ENCODE measurements at regions not wholly inside any gene's neighbourhood (a gene's known extent, or its start where the extent isn't known, plus 50 kb on each side); places are given as distances from the start of the nearest gene placed in this dataset.
"Not testable (repeated sequence)": the region's sequence is repeated elsewhere in the genome, so short reads cannot be mapped to it uniquely, and the experiment has no call there.

DNA sequence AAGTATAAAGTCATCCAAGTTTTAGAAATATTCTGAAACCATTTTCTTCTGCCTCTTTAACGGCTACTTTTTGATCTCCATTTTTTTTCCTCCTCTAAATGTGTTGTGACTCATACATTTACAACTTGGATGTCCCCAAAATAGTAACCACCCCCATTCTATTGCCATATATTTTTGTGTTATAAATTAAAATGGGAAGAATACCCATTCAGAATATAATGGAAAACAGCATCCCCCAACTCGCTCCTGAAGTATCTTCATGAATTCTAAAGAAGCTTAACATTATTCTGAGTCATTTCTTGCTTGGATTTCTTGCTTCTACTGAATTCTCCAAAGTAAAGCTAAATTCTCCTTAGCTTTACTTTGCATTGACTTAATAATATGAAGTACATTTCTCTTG is 92.0 kb upstream of the PTPN13 start:
- H3K4me3 ChIP-seq (replicated peaks; ENCODE audit: low read depth, low read length): no peak overlapping the region

DNA sequence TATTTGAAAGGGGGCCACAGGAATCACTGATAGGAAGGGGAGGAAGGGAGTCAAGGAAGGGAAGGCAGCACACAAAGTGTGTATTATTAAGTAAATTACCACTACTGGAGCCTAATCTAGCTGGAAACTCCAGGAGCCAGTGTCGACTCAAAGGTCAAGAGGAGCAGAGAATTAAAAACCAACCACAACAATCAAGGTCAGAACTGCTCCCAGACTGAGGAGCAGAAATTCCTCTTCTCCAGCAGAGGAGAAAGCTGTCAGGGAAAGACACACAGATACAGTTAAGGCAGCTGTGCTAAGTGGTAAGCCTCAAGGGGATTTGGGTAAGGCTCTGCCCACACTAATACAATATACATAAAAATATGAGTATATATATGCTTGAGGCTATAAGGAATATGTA is 87.5 kb upstream of the PTPN13 start:
- H3K4me3 ChIP-seq (replicated peaks; ENCODE audit: low read depth, low read length): no peak overlapping the region
- TF ChIP-seq, protein P1, sequence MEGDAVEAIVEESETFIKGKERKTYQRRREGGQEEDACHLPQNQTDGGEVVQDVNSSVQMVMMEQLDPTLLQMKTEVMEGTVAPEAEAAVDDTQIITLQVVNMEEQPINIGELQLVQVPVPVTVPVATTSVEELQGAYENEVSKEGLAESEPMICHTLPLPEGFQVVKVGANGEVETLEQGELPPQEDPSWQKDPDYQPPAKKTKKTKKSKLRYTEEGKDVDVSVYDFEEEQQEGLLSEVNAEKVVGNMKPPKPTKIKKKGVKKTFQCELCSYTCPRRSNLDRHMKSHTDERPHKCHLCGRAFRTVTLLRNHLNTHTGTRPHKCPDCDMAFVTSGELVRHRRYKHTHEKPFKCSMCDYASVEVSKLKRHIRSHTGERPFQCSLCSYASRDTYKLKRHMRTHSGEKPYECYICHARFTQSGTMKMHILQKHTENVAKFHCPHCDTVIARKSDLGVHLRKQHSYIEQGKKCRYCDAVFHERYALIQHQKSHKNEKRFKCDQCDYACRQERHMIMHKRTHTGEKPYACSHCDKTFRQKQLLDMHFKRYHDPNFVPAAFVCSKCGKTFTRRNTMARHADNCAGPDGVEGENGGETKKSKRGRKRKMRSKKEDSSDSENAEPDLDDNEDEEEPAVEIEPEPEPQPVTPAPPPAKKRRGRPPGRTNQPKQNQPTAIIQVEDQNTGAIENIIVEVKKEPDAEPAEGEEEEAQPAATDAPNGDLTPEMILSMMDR (IDR thresholded peaks at IDR 0.05; ENCODE audit: low read length, missing control alignments): no peak
- no peak for DNase-seq (ENCODE audit: low read depth)

More for the DNA sequence above, 92.0 kb upstream of the PTPN13 start:
- TF ChIP-seq, protein P1 (IDR thresholded peaks at IDR 0.05; ENCODE audit: low read length, missing control alignments): no peak
- no peak for DNase-seq (ENCODE audit: low read depth)

DNA sequence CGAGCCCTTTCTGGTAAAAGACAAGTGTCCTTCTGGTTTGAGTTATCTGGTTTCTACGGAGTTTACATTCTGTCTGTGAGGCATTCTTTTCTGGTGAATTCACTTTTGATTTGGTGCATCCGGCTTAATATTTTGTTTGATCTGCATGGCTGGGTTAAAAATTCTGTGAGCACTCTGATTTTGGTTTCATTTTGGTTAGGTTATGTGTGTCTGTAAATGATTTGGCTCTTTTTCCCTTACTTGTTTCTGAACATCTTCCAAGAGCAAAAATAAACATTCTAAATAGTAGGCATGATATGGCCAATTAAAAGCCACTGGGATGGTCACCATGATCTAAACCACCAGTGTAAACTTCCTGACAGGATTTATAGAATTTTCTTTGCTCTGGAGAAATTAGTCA is 85.7 kb upstream of the PTPN13 start:
- TF ChIP-seq, protein P1 (IDR thresholded peaks at IDR 0.05; ENCODE audit: low read length, missing control alignments): no peak
- H3K4me3 ChIP-seq (replicated peaks; ENCODE audit: low read depth, low read length): no peak overlapping the region
- no peak for DNase-seq (ENCODE audit: low read depth)

DNA sequence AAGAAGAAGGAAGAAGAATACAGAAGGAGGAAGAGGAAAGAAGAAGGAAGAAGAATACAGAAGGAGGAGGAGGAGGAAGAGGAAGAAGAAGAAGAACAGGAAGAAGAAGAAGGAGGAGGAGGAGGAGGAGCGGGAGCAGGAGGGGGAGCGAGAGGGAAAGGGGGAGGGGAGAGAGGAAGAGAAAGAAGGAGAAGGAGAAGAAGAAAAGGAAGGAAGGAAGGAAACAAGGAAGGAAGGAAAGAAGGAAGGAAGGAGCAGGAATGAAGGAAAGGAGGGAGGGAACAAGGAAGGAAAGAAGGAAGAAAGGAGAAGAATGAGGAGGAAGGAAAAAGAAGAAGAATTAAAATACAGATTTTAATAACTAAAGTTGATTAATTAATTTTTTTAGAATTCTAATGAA is 82.5 kb upstream of the PTPN13 start:
- TF ChIP-seq, protein P1 (IDR thresholded peaks at IDR 0.05; ENCODE audit: low read length, missing control alignments): no peak
- no peak for DNase-seq (ENCODE audit: low read depth)

DNA sequence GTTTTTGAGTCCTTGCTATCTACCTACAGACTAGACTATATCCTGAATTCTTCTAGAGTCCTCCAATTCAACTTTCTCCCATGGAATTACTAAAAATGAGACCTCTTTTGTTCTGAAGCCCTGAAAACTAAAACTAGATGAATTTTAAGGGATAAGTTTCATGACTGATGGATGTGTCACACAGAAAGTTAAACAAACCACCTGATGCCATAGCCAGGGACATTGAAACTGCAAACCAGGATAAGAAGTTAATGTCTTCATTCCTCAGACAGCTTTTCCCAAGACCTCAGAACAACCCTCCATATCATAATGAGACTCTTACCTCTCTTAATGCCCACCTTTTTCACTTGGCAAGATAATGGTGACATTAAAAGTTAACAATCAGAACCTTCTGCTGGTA is 81.5 kb upstream of the PTPN13 start:
- DNase-seq (ENCODE audit: low read depth): no peak
- no peak overlapping the region for H3K4me3 ChIP-seq (replicated peaks; ENCODE audit: low read depth, low read length)
- TF ChIP-seq, protein P1 (IDR thresholded peaks at IDR 0.05; ENCODE audit: low read length, missing control alignments): no peak

More for the DNA sequence above, 82.5 kb upstream of the PTPN13 start:
- H3K4me3 ChIP-seq (replicated peaks; ENCODE audit: low read depth, low read length): no peak overlapping the region

DNA sequence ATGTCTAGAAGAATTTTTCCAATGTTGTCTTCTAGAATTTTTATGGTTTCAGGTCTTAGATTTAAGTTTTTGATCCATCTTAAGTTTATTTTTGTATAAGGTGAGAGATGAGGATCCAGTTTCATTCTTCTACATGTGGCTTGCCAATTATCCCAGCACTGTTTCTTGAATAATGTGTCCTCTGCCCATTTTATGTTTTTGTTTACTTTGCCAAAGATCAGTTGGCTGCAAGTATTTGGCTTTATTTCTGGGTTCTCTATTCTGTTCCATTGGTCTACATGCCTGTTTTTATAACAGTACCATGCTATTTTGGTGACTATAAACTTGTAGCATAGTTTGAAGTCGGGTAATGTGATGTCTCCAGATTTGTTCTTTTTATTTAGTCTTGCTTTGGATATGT is 78.2 kb upstream of the PTPN13 start:
- H3K4me3 ChIP-seq (replicated peaks; ENCODE audit: low read depth, low read length); DNase-seq (ENCODE audit: low read depth): not testable (repeated sequence)

DNA sequence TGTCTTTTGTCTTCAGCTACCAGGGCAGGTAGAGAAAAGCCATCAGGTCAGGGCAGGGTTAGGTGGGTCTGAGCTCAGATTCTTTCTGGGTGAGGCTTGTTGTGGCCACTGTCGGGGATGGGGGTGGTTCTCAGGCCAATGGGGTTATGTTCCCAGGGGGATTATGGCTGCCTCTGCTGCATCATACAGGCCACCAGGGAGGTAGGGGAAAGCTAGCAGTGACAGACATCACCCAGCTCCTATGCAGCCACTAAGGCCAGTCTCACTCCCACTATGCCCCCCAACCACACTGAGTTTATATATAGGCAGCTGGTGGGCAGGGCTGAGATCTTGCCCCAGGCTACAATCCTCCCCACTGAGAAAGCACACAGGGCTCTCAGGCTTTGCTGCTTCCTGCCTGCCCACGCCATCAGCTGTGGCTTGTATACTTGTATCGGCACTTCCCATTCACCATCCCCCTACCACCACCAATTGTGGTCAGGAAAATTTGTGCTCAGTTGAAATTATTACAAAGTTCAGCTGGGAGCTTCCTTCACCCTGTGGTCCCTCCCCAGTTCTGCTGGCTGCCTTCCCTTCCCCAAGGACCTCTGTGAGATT is 72.6 kb upstream of the PTPN13 start:
- no peak for DNase-seq (ENCODE audit: low read depth)
- TF ChIP-seq, protein P1 (IDR thresholded peaks at IDR 0.05; ENCODE audit: low read length, missing control alignments): no peak
- no peak overlapping the region for H3K4me3 ChIP-seq (replicated peaks; ENCODE audit: low read depth, low read length)

All from fibroblast of pulmonary artery (primary cell).